ENCODE measurements at regions not wholly inside any gene's neighbourhood (a gene's known extent, or its start where the extent isn't known, plus 50 kb on each side); places are given as distances from the start of the nearest gene placed in this dataset.

- TF ChIP-seq CTCF (IDR thresholded peaks at IDR 0.05) = no peak
- no peak for TF ChIP-seq POLR2A (IDR thresholded peaks at IDR 0.05)
These were observed 68.1 kb upstream of the CCBE1 start for GRCh38 chr18:59765343-59765742.
